ENCODE measurements at regions not wholly inside any gene's neighbourhood (a gene's known extent, or its start where the extent isn't known, plus 50 kb on each side); places are given as distances from the start of the nearest gene placed in this dataset.
"Not testable (repeated sequence)": the region's sequence is repeated elsewhere in the genome, so short reads cannot be mapped to it uniquely, and the experiment has no call there.

DNA sequence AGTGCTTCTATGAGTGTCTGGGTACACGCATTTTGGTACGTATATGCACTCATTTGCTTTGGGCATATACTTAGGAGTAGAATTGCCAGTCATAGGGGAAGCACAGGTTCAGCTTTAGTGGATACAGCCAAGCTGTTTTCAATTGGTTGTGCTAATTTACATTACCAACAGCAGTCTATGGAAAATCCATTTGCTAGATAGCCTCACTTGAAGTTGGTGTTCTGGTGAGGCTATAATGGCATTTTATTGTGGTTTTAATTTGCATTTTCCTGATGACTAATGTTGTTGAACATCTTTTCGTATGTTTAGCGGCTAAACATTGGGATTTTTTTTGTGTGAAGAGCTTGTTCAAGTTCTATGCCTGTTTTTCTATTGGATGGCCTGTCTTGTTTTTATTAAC lies 76.8 kb upstream of the ANKH start:
- no peak for DNase-seq (ENCODE audit: low read depth in 2 of 3, low spot score in 2 of 3)

GRCh38 chr5:14946815-14947620 lies 75.4 kb upstream of the ANKH start:
- DNase-seq (ENCODE audit: low read depth in 2 of 3, low spot score in 2 of 3): no peak

GRCh38 chr5:14945450-14945849 lies 73.9 kb upstream of the ANKH start:
- DNase-seq (ENCODE audit: low read depth in 2 of 3, low spot score in 2 of 3): no peak

- no peak for DNase-seq (ENCODE audit: low read depth in 2 of 3, low spot score in 2 of 3)
Measured at GRCh38 chr5:14944996-14945395, 73.4 kb upstream of the ANKH start.

DNA sequence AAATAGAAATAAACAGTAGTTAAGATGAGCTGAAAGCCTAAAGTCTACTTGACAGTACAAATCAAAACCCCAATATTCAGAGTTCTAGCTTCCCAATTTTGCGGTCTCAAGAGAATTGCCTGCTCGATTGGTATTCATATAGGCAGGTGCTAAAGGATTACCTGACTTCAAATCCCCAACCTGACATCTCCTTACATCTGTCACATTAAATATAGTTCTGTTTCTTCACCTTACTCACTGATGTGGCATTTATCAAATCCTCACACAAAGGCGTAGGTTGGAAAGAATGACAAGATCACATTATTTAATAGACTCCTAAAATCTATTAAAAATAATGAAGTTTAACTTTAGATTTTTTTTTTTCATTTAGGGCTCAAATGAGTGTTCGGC lies 72.8 kb upstream of the ANKH start:
- DNase-seq (ENCODE audit: low read depth in 2 of 3, low spot score in 2 of 3): no peak

DNA sequence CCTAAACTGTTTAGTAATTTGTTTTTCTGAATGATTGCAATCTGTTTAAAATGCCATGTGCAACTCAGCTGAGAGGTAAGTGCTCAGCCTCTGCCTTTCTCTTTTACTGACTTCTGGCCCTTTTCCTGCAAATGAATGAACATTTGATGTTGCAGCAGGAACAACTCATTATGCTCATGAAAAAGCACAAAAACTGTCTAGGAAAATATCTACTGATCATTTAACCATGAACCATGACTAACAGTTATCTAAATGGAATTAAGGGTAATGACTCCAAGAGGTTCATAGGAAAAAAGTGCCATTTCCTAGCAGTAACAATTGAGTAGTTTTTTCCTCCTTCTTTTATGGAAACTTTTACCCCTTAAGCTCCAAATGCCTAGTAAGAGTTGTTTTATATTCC lies 70.6 kb upstream of the ANKH start:
- DNase-seq (ENCODE audit: low read depth in 2 of 3, low spot score in 2 of 3): no peak

- DNase-seq (ENCODE audit: low read depth in 2 of 3, low spot score in 2 of 3): no peak
Measured at GRCh38 chr5:14937254-14937653, 65.7 kb upstream of the ANKH start.

DNA sequence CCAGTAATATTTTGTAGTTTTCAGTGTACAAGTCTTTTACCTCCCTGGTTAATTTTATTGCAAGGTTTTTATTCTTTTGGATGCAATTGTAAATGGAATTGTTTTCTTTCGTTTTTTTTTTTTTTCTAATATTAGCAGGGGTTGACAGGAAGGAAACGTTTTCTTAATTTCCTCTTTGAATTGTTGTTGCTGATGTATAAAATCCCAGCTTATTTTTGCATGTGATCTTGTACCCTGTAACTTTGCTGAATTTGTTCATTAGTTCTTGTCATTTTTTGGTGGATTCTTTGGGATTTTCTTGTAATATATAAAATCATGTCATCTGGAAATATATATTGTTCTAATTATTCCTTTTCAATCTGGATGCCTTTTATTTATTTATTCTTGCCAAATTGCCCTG lies 65.0 kb upstream of the ANKH start:
- DNase-seq (ENCODE audit: low read depth in 2 of 3, low spot score in 2 of 3): no peak

DNA sequence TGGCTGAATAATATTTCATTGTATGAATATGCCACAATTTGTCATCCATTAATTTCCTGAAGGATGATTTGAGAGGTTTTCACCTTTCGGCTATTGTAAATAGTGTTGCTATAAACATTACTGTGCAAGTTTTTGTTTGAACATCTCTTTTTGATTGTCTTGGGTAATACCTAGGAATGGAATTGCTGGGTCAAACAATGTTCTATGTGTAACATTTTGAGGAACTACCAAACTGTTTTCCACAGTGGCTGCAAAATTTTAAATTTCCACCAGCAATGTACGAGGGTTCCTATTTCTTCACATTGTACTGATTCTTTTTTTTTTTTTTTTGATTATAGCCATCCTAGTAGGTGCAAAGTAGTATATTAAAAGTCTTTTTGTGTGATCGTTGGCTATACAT lies 63.8 kb upstream of the ANKH start:
- no peak for DNase-seq (ENCODE audit: low read depth in 2 of 3, low spot score in 2 of 3)

- DNase-seq (ENCODE audit: low read depth in 2 of 3, low spot score in 2 of 3): no peak
Measured at GRCh38 chr5:14932902-14933469, 61.4 kb upstream of the ANKH start.

DNA sequence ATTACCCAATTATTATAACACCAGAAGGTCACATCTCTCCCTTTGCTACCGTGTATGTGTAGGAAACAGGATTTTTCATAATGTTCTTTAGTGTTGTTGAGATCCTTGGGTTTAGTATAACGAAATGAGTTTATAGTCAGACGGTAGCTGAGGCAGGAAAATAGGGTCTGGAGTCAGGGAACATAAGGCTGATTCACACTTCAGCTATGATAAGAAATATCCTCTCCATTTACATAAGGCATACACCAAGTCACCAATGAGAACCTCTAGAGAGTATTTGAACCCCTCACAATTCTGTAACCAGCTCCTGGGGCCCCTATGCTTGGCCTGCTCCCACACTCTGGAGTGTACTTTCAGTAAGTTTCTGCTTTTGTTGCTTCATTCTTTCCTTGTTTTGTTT lies 58.9 kb upstream of the ANKH start:
- no peak for DNase-seq (ENCODE audit: low read depth in 2 of 3, low spot score in 2 of 3)

- DNase-seq (ENCODE audit: low read depth in 2 of 3, low spot score in 2 of 3): no peak
Measured at GRCh38 chr5:14929293-14930065, 57.9 kb upstream of the ANKH start.

GRCh38 chr5:14928661-14929060 lies 57.1 kb upstream of the ANKH start:
- no peak for DNase-seq (ENCODE audit: low read depth in 2 of 3, low spot score in 2 of 3)

GRCh38 chr5:14925326-14925725 lies 53.7 kb upstream of the ANKH start:
- no peak for DNase-seq (ENCODE audit: low read depth in 2 of 3, low spot score in 2 of 3)

GRCh38 chr5:14922952-14923351 lies 51.4 kb upstream of the ANKH start:
- DNase-seq (ENCODE audit: low read depth in 2 of 3, low spot score in 2 of 3): not testable (repeated sequence)

DNA sequence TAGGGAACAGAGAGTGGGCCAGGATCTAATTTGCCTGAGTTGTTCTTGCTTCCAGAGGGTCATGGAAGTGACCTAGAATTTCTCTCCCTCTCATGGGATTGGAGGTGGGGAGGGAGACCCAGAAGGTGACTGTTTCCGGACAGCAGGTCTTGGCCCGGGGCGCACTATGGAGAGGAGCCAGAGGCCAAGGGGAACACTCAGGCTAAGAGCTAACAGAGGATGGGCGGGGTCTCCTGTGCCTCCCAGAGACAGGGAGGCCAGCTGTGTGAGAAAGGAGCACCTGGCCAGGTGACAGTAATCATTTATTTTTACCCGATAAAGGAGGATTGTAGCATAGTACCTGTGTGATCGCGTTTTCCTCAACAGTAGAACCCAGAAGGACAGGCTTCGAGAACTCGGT lies 50.9 kb upstream of the ANKH start:
- no peak for DNase-seq (ENCODE audit: low read depth in 2 of 3, low spot score in 2 of 3)

All from activated CD8-positive, alpha-beta memory T cell treated with anti-CD3 and anti-CD28 coated beads for 48 hours (primary cell).